ENCODE measurements at regions not wholly inside any gene's neighbourhood (a gene's known extent, or its start where the extent isn't known, plus 50 kb on each side); places are given as distances from the start of the nearest gene placed in this dataset.
A peak's percentile ranks its signal among the peaks of the same experiment; 100 is the strongest.

GRCh38 chr21:28509031-28509430 lies 483.6 kb downstream of the LTN1 start:
- H3K9ac ChIP-seq (ENCODE audit: low read length in 5 of 5) = no peak overlapping the region
- H3K27me3 ChIP-seq (ENCODE audit: control insufficient read depth in 5 of 5, insufficient read depth in 4 of 5, low read length in 5 of 5) = no peaks in the 10 kb centered on the region
- H3K4me3 ChIP-seq (ENCODE audit: low read depth in 1 of 5, low read length in 5 of 5) = no peak overlapping the region
- H3K9me3 ChIP-seq (ENCODE audit: control insufficient read depth in 5 of 5, low read length in 5 of 5) = peaks cover 0 to 25% (median 12%) of the 10 kb centered on the region in 5 donors
- no peak overlapping the region for H3K27ac ChIP-seq (ENCODE audit: low read depth, low read length)
- H3K4me1 ChIP-seq (ENCODE audit: control insufficient read depth in 5 of 5, insufficient read depth in 5 of 5, low read length in 5 of 5) = peaks cover 0 to 9% (median 0%) of the 10 kb centered on the region in 5 donors
- H3K36me3 ChIP-seq (ENCODE audit: control insufficient read depth in 5 of 5, insufficient read depth in 5 of 5, low read length in 5 of 5) = no peaks in the 10 kb centered on the region

- Histone ChIP-seq H3K4me3 (ENCODE audit: low read depth in 1 of 5, low read length in 5 of 5) (no peak overlapping the region), H3K9me3 (ENCODE audit: control insufficient read depth in 5 of 5, low read length in 5 of 5) (peaks cover 0 to 25% (median 12%) of the 10 kb centered on the region in 5 donors), H3K9ac (ENCODE audit: low read length in 5 of 5) (no peak overlapping the region), H3K36me3 (ENCODE audit: control insufficient read depth in 5 of 5, insufficient read depth in 5 of 5, low read length in 5 of 5) (no peaks in the 10 kb centered on the region), H3K27me3 (ENCODE audit: control insufficient read depth in 5 of 5, insufficient read depth in 4 of 5, low read length in 5 of 5) (no peaks in the 10 kb centered on the region), H3K27ac (ENCODE audit: low read depth, low read length) (no peak overlapping the region), H3K4me1 (ENCODE audit: control insufficient read depth in 5 of 5, insufficient read depth in 5 of 5, low read length in 5 of 5) (peaks cover 0 to 9% (median 0%) of the 10 kb centered on the region in 5 donors)
Observed at GRCh38 chr21:28508126-28508525, 484.6 kb downstream of the LTN1 start.

GRCh38 chr21:28496517-28496916 lies 496.2 kb downstream of the LTN1 start:
- Histone ChIP-seq H3K36me3 (ENCODE audit: control insufficient read depth in 5 of 5, insufficient read depth in 5 of 5, low read length in 5 of 5) (no peaks in the 10 kb centered on the region), H3K9me3 (ENCODE audit: control insufficient read depth in 5 of 5, low read length in 5 of 5) (no peaks in the 10 kb centered on the region), H3K4me1 (ENCODE audit: control insufficient read depth in 5 of 5, insufficient read depth in 5 of 5, low read length in 5 of 5) (peaks cover 0 to 5% (median 0%) of the 10 kb centered on the region in 5 donors), H3K27ac (ENCODE audit: low read depth, low read length) (no peak overlapping the region), H3K4me3 (ENCODE audit: low read depth in 1 of 5, low read length in 5 of 5) (no peak overlapping the region), H3K9ac (ENCODE audit: low read length in 5 of 5) (no peak overlapping the region), H3K27me3 (ENCODE audit: control insufficient read depth in 5 of 5, insufficient read depth in 4 of 5, low read length in 5 of 5) (no peaks in the 10 kb centered on the region)

- no peaks in the 10 kb centered on the region for H3K9me3 ChIP-seq (ENCODE audit: control insufficient read depth in 5 of 5, low read length in 5 of 5)
- no peak overlapping the region for H3K27ac ChIP-seq (ENCODE audit: low read depth, low read length)
- H3K36me3 ChIP-seq (ENCODE audit: control insufficient read depth in 5 of 5, insufficient read depth in 5 of 5, low read length in 5 of 5) = no peaks in the 10 kb centered on the region
- H3K4me1 ChIP-seq (ENCODE audit: control insufficient read depth in 5 of 5, insufficient read depth in 5 of 5, low read length in 5 of 5) = peaks cover 0 to 10% (median 4%) of the 10 kb centered on the region in 5 donors
- H3K4me3 ChIP-seq (ENCODE audit: low read depth in 1 of 5, low read length in 5 of 5) = no peak overlapping the region
- no peak overlapping the region for H3K9ac ChIP-seq (ENCODE audit: low read length in 5 of 5)
- no peaks in the 10 kb centered on the region for H3K27me3 ChIP-seq (ENCODE audit: control insufficient read depth in 5 of 5, insufficient read depth in 4 of 5, low read length in 5 of 5)
Observed at GRCh38 chr21:28492127-28492526, 500.6 kb downstream of the LTN1 start.

GRCh38 chr21:28489821-28490350 lies 502.8 kb downstream of the LTN1 start:
- H3K4me1 ChIP-seq (ENCODE audit: control insufficient read depth in 5 of 5, insufficient read depth in 5 of 5, low read length in 5 of 5) = peaks cover 0 to 10% (median 4%) of the 10 kb centered on the region in 5 donors
- no peaks in the 10 kb centered on the region for H3K27me3 ChIP-seq (ENCODE audit: control insufficient read depth in 5 of 5, insufficient read depth in 4 of 5, low read length in 5 of 5)
- H3K9ac ChIP-seq (ENCODE audit: low read length in 5 of 5) = no peak overlapping the region
- H3K27ac ChIP-seq (ENCODE audit: low read depth, low read length) = no peak overlapping the region
- H3K9me3 ChIP-seq (ENCODE audit: control insufficient read depth in 5 of 5, low read length in 5 of 5) = no peaks in the 10 kb centered on the region
- no peaks in the 10 kb centered on the region for H3K36me3 ChIP-seq (ENCODE audit: control insufficient read depth in 5 of 5, insufficient read depth in 5 of 5, low read length in 5 of 5)
- H3K4me3 ChIP-seq (ENCODE audit: low read depth in 1 of 5, low read length in 5 of 5) = no peak overlapping the region

GRCh38 chr21:28489162-28489561 lies 503.5 kb downstream of the LTN1 start:
- no peak overlapping the region for H3K9ac ChIP-seq (ENCODE audit: low read length in 5 of 5)
- no peaks in the 10 kb centered on the region for H3K36me3 ChIP-seq (ENCODE audit: control insufficient read depth in 5 of 5, insufficient read depth in 5 of 5, low read length in 5 of 5)
- no peaks in the 10 kb centered on the region for H3K9me3 ChIP-seq (ENCODE audit: control insufficient read depth in 5 of 5, low read length in 5 of 5)
- no peak overlapping the region for H3K4me3 ChIP-seq (ENCODE audit: low read depth in 1 of 5, low read length in 5 of 5)
- no peaks in the 10 kb centered on the region for H3K27me3 ChIP-seq (ENCODE audit: control insufficient read depth in 5 of 5, insufficient read depth in 4 of 5, low read length in 5 of 5)
- no peak overlapping the region for H3K27ac ChIP-seq (ENCODE audit: low read depth, low read length)
- H3K4me1 ChIP-seq (ENCODE audit: control insufficient read depth in 5 of 5, insufficient read depth in 5 of 5, low read length in 5 of 5) = peaks cover 0 to 10% (median 4%) of the 10 kb centered on the region in 5 donors

GRCh38 chr21:28487455-28488070 lies 505.1 kb downstream of the LTN1 start:
- peaks cover 0 to 14% (median 11%) of the 10 kb centered on the region in 5 donors for H3K4me1 ChIP-seq (ENCODE audit: control insufficient read depth in 5 of 5, insufficient read depth in 5 of 5, low read length in 5 of 5)
- H3K4me3 ChIP-seq (ENCODE audit: low read depth in 1 of 5, low read length in 5 of 5) = no peak overlapping the region
- no peaks in the 10 kb centered on the region for H3K27me3 ChIP-seq (ENCODE audit: control insufficient read depth in 5 of 5, insufficient read depth in 4 of 5, low read length in 5 of 5)
- no peaks in the 10 kb centered on the region for H3K36me3 ChIP-seq (ENCODE audit: control insufficient read depth in 5 of 5, insufficient read depth in 5 of 5, low read length in 5 of 5)
- no peak overlapping the region for H3K27ac ChIP-seq (ENCODE audit: low read depth, low read length)
- H3K9ac ChIP-seq (ENCODE audit: low read length in 5 of 5) = no peak overlapping the region
- H3K9me3 ChIP-seq (ENCODE audit: control insufficient read depth in 5 of 5, low read length in 5 of 5) = no peaks in the 10 kb centered on the region

- H3K4me3 ChIP-seq (ENCODE audit: low read depth in 1 of 5, low read length in 5 of 5) = no peak overlapping the region
Observed at GRCh38 chr21:28485301-28486022, 507.2 kb downstream of the LTN1 start.

GRCh38 chr21:28483301-28484035 lies 509.2 kb downstream of the LTN1 start:
- Histone ChIP-seq H3K27me3 (ENCODE audit: control insufficient read depth in 5 of 5, insufficient read depth in 4 of 5, low read length in 5 of 5) (no peaks in the 10 kb centered on the region), H3K36me3 (ENCODE audit: control insufficient read depth in 5 of 5, insufficient read depth in 5 of 5, low read length in 5 of 5) (no peaks in the 10 kb centered on the region), H3K9ac (ENCODE audit: low read length in 5 of 5) (no peak overlapping the region), H3K27ac (ENCODE audit: low read depth, low read length) (peak overlapping the region; percentile 13), H3K9me3 (ENCODE audit: control insufficient read depth in 5 of 5, low read length in 5 of 5) (no peaks in the 10 kb centered on the region), H3K4me1 (ENCODE audit: control insufficient read depth in 5 of 5, insufficient read depth in 5 of 5, low read length in 5 of 5) (peaks cover 0 to 10% (median 7%) of the 10 kb centered on the region in 5 donors), H3K4me3 (ENCODE audit: low read depth in 1 of 5, low read length in 5 of 5) (no peak overlapping the region)

More at GRCh38 chr21:28485301-28486022, 507.2 kb downstream of the LTN1 start:
- no peaks in the 10 kb centered on the region for H3K36me3 ChIP-seq (ENCODE audit: control insufficient read depth in 5 of 5, insufficient read depth in 5 of 5, low read length in 5 of 5)
- no peaks in the 10 kb centered on the region for H3K9me3 ChIP-seq (ENCODE audit: control insufficient read depth in 5 of 5, low read length in 5 of 5)
- no peak overlapping the region for H3K27ac ChIP-seq (ENCODE audit: low read depth, low read length)
- no peaks in the 10 kb centered on the region for H3K27me3 ChIP-seq (ENCODE audit: control insufficient read depth in 5 of 5, insufficient read depth in 4 of 5, low read length in 5 of 5)
- H3K4me1 ChIP-seq (ENCODE audit: control insufficient read depth in 5 of 5, insufficient read depth in 5 of 5, low read length in 5 of 5) = peaks cover 0 to 14% (median 7%) of the 10 kb centered on the region in 5 donors
- no peak overlapping the region for H3K9ac ChIP-seq (ENCODE audit: low read length in 5 of 5)

GRCh38 chr21:28482657-28483056 lies 510.0 kb downstream of the LTN1 start:
- Histone ChIP-seq H3K4me3 (ENCODE audit: low read depth in 1 of 5, low read length in 5 of 5) (no peak overlapping the region), H3K36me3 (ENCODE audit: control insufficient read depth in 5 of 5, insufficient read depth in 5 of 5, low read length in 5 of 5) (no peaks in the 10 kb centered on the region), H3K9me3 (ENCODE audit: control insufficient read depth in 5 of 5, low read length in 5 of 5) (no peaks in the 10 kb centered on the region)

More at GRCh38 chr21:28482657-28483056, 510.0 kb downstream of the LTN1 start:
- Histone ChIP-seq H3K27me3 (ENCODE audit: control insufficient read depth in 5 of 5, insufficient read depth in 4 of 5, low read length in 5 of 5) (no peaks in the 10 kb centered on the region), H3K4me1 (ENCODE audit: control insufficient read depth in 5 of 5, insufficient read depth in 5 of 5, low read length in 5 of 5) (peaks cover 0 to 10% (median 7%) of the 10 kb centered on the region in 5 donors), H3K9ac (ENCODE audit: low read length in 5 of 5) (no peak overlapping the region), H3K27ac (ENCODE audit: low read depth, low read length) (no peak overlapping the region)

Data from subcutaneous abdominal adipose tissue (tissue), 5 donors.